IMR-90 (cell line): ENCODE measurements at regions not wholly inside any gene's neighbourhood (a gene's known extent, or its start where the extent isn't known, plus 50 kb on each side); places are given as distances from the start of the nearest gene placed in this dataset.

Experiments used
- ATAC-seq: fragments of 200-7000 bp; cut with Tn5 transposase; 2 replicates; pipeline ENCODE4 v1.9.1; 2020; ENCODE audit warnings: low read depth, mild to moderate bottlenecking, moderate library complexity
- BruUV-seq: library from RNA; stranded (reverse); fragments of 400-500 nt; replicated peaks from 2 replicates; lab custom pipeline; 2021; lab: Mats Ljungman, UMichigan
- CTCF ChIA-PET: fragments of 300-600 bp; formaldehyde crosslinking; extraction: SDS; loops from one replicate; lab custom pipeline; 2021; ENCODE audit warnings: antibody characterized with exemption; lab: Yijun Ruan, JAX
- POLR2A ChIA-PET: fragments of 300-600 bp; sonication (Branson Sonifier 250); formaldehyde crosslinking; loops from one replicate; lab custom pipeline; 2022; ENCODE audit warnings: antibody characterized with exemption; ENCODE audit not compliant: unreplicated experiment; lab: Charles Lee
- DNase-seq: peaks from one replicate; pipeline ENCODE4 v3.0.0; 2013
- H2AFZ ChIP-seq: replicated peaks from 2 replicates; pipeline ENCODE3; 2013; ENCODE audit warnings: low read length, mild to moderate bottlenecking; ENCODE audit not compliant: poor library complexity
- H2AK5ac ChIP-seq: 2 replicates; pipeline ENCODE4 v1.6.1; 2013; ENCODE audit warnings: low read depth, low read length, inconsistent platforms
- H2AK9ac ChIP-seq: replicated peaks from 2 replicates; pipeline ENCODE3; 2013; ENCODE audit warnings: mild to moderate bottlenecking, low read depth, low read length, moderate library complexity; ENCODE audit not compliant: poor library complexity
- H2BK120ac ChIP-seq: 2 replicates; pipeline ENCODE4 v1.6.1; 2013; ENCODE audit warnings: low read depth, low read length, inconsistent platforms
- H2BK15ac ChIP-seq: 3 replicates; pipeline ENCODE4 v1.6.1; 2013; ENCODE audit warnings: low read depth, low read length, inconsistent platforms
- H2BK20ac ChIP-seq: 2 replicates; pipeline ENCODE4 v1.6.1; 2013; ENCODE audit warnings: low read depth, mild to moderate bottlenecking, inconsistent platforms, low read length, moderate library complexity
- H2BK5ac ChIP-seq: 2 replicates; pipeline ENCODE4 v1.6.1; 2013; ENCODE audit warnings: mild to moderate bottlenecking, low read depth, low read length, inconsistent platforms; ENCODE audit not compliant: poor library complexity, severe bottlenecking
- H3K14ac ChIP-seq: replicated peaks from 2 replicates; pipeline ENCODE4 v1.6.1; 2013; ENCODE audit warnings: low read depth, low read length, inconsistent platforms
- H3K18ac ChIP-seq: 2 replicates; pipeline ENCODE4 v1.6.1; 2013; ENCODE audit warnings: low read depth, low read length, control low read depth
- H3K23ac ChIP-seq: 2 replicates; pipeline ENCODE4 v1.6.1; 2013; ENCODE audit warnings: low read depth, low read length, inconsistent platforms
- H3K27ac ChIP-seq: 2 replicates; pipeline ENCODE4 v1.5.1; 2013; ENCODE audit warnings: mild to moderate bottlenecking, control low read depth, low read length; ENCODE audit not compliant: insufficient read depth
- H3K27me3 ChIP-seq: 2 replicates; pipeline ENCODE4 v1.6.1; 2013; ENCODE audit warnings: low read length; ENCODE audit not compliant: control insufficient read depth, insufficient read depth
- H3K36me3 ChIP-seq: 2 replicates; pipeline ENCODE4 v1.6.1; 2013; ENCODE audit warnings: low read length, mixed read lengths; ENCODE audit not compliant: control insufficient read depth, insufficient read depth
- H3K4ac ChIP-seq: 2 replicates; pipeline ENCODE4 v1.6.1; 2013; ENCODE audit warnings: low read depth, low read length, inconsistent platforms
- H3K4me1 ChIP-seq: 2 replicates; pipeline ENCODE4 v1.6.1; 2013; ENCODE audit warnings: low read length, mixed read lengths; ENCODE audit not compliant: control insufficient read depth, insufficient read depth
- H3K4me2 ChIP-seq: 2 replicates; pipeline ENCODE4 v1.6.1; 2013; ENCODE audit warnings: low read depth, mild to moderate bottlenecking, control low read depth, low read length, moderate library complexity
- H3K4me3 ChIP-seq: 2 replicates; pipeline ENCODE4 v1.5.1; 2013; ENCODE audit warnings: low read depth, mild to moderate bottlenecking, control low read depth, low read length, moderate library complexity; ENCODE audit not compliant: insufficient read depth
- H3K56ac ChIP-seq: 2 replicates; pipeline ENCODE4 v1.6.1; 2013; ENCODE audit warnings: low read length, inconsistent platforms; ENCODE audit not compliant: insufficient read depth; ENCODE audit errors: extremely low read depth
- H3K79me1 ChIP-seq, 2 experiments: 2 replicates each; pipeline ENCODE4 v1.6.1; 2013; ENCODE audit warnings: low read length in 2 of 2, inconsistent platforms in 1 of 2, low read depth in 1 of 2
- H3K9ac ChIP-seq: 2 replicates; pipeline ENCODE4 v1.6.1; 2013; ENCODE audit warnings: low read depth, low read length, control low read depth
- H3K9me1 ChIP-seq: 2 replicates; pipeline ENCODE4 v1.6.1; 2013; ENCODE audit warnings: low read length, inconsistent platforms; ENCODE audit not compliant: insufficient read depth
- H3K9me3 ChIP-seq: 2 replicates; pipeline ENCODE4 v1.6.1; 2013; ENCODE audit warnings: low read length; ENCODE audit not compliant: control insufficient read depth, insufficient read depth
- H4K20me1 ChIP-seq: 2 replicates; pipeline ENCODE4 v1.6.1; 2013; ENCODE audit warnings: low read length, inconsistent platforms; ENCODE audit not compliant: insufficient read depth
- H4K5ac ChIP-seq: 2 replicates; pipeline ENCODE4 v1.6.1; 2013; ENCODE audit warnings: mild to moderate bottlenecking, low read depth, low read length, control low read depth
- H4K8ac ChIP-seq, 2 experiments: 2 replicates each; pipeline ENCODE4 v1.6.1; 2013; ENCODE audit warnings: low read depth in 2 of 2, low read length in 2 of 2, control low read depth in 1 of 2, inconsistent platforms in 1 of 2
- H4K91ac ChIP-seq: 2 replicates; pipeline ENCODE4 v1.6.1; 2013; ENCODE audit warnings: low read depth, low read length, inconsistent platforms; ENCODE audit not compliant: insufficient read depth
- BHLHE40 ChIP-seq: fragments of 150-350 bp; IDR thresholded peaks from 2 replicates; pipeline ENCODE4 v1.6.1; 2016; ENCODE audit warnings: mild to moderate bottlenecking, low read depth, low read length
- CEBPB ChIP-seq: IDR thresholded peaks from 2 replicates; pipeline ENCODE4 v1.6.1; 2012; ENCODE audit warnings: low read depth, low read length, improper control_type of control experiment
- CHD1 ChIP-seq: IDR thresholded peaks from 2 replicates; pipeline ENCODE4 v1.6.1; 2012; ENCODE audit warnings: low read depth, low read length, improper control_type of control experiment
- FOS ChIP-seq: fragments of 150-350 bp; IDR thresholded peaks from 2 replicates; pipeline ENCODE4 v1.6.1; 2016; ENCODE audit warnings: low read depth, low read length
- MAFK ChIP-seq: IDR thresholded peaks from 2 replicates; pipeline ENCODE4 v1.6.1; 2012; ENCODE audit warnings: low read depth, low read length, improper control_type of control experiment
- MAZ ChIP-seq: IDR thresholded peaks from 2 replicates; pipeline ENCODE4 v1.6.1; 2012; ENCODE audit warnings: low read depth, mild to moderate bottlenecking, low read length, improper control_type of control experiment, moderate library complexity, borderline replicate concordance
- MXI1 ChIP-seq: IDR thresholded peaks from 2 replicates; pipeline ENCODE4 v1.6.1; 2012; ENCODE audit warnings: low read depth, mild to moderate bottlenecking, low read length, moderate library complexity, borderline replicate concordance
- NFE2L2 ChIP-seq: fragments of 150-350 bp; IDR thresholded peaks from 2 replicates; pipeline ENCODE4 v1.6.1; 2016; ENCODE audit warnings: low read depth, mild to moderate bottlenecking, low read length
- POLR2A ChIP-seq: IDR thresholded peaks from 2 replicates; pipeline ENCODE4 v1.6.1; 2012; ENCODE audit warnings: mild to moderate bottlenecking, low read depth, low read length
- RCOR1 ChIP-seq: IDR thresholded peaks from 2 replicates; pipeline ENCODE4 v1.6.1; 2012; ENCODE audit warnings: mild to moderate bottlenecking, low read length, improper control_type of control experiment; ENCODE audit not compliant: insufficient replicate concordance
- WGBS, 2 experiments: methylation state at CpG; one replicate each; pipeline versions ENCODE4 v1.1.5 to v1.1.7; 2013; ENCODE audit warnings: missing lambda C conversion rate in 2 of 2; ENCODE audit not compliant: insufficient read length in 1 of 2; ENCODE audit errors: extremely low coverage in 2 of 2; 5-methylcytosine and 5-hydroxymethylcytosine counted together
- dilution Hi-C: fragments of 300-500 bp; cut with HindIII; formaldehyde crosslinking; loops from one replicate; pipeline ENCODE4 v1.14.3; 2018; ENCODE audit warnings: low sequenced_read_pairs; ENCODE audit not compliant: unreplicated experiment
- in situ Hi-C: fragments of 300-500 bp; cut with MboI; formaldehyde crosslinking; loops from 3 replicates; pipeline ENCODE4 v1.14.3; 2019; ENCODE audit warnings: low sequenced_read_pairs, inconsistent platforms, mixed read lengths
- intact Hi-C: fragments of 100-400 bp; cut with micrococcal nuclease; formaldehyde crosslinking; loops from 2 replicates; pipeline ENCODE4 v1.10.0; 2022
- TF ChIP-seq, protein P1 (sequence below): fragments of 150-350 bp; IDR thresholded peaks from 2 replicates; pipeline ENCODE4 v1.6.1; 2017; ENCODE audit warnings: mild to moderate bottlenecking, antibody characterized with exemption, low read length, low read depth

DNA sequence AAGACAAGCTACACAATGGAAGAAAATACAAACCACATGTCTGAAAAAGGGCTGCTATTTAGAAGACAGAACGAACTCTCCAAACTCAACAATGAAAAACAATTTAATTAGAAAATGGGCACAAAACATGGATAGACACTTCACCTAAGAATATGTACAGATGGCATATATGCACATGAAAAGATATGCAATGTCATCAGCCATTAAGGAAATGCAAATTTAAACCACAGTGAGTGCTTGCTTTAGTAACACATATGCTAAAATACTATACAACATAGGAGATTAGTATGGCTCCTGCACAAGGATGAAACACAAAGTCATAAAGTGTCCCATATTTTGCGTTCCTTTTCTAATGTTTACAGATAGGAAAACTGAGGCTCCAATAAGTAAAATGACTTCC lies 60.4 kb upstream of the FAM83B start:
- Histone ChIP-seq H3K9me3 (no peaks in the 10 kb centered on the region), H3K4me1 (no peaks in the 10 kb centered on the region; the same call in 1 of the 2 replicates), H3K27me3 (no peaks in the 10 kb centered on the region), H3K4me2 (no peak overlapping the region), H4K5ac (no peak overlapping the region), H4K20me1 (no peaks in the 10 kb centered on the region), H2BK20ac (no peak overlapping the region), H2AFZ (no peak overlapping the region), H3K36me3 (no peaks in the 10 kb centered on the region), H3K56ac (no peak overlapping the region), H2AK9ac (no peak overlapping the region), H3K4me3 (no peak overlapping the region), H3K4ac (no peak overlapping the region), H3K9ac (no peak overlapping the region), H4K91ac (no peak overlapping the region), H2BK15ac (no peak overlapping the region), H3K18ac (no peak overlapping the region), H3K27ac (no peak overlapping the region), H2BK5ac (no peak overlapping the region), H2AK5ac (no peak overlapping the region), H3K23ac (no peak overlapping the region), H3K9me1 (peaks cover 3% of the 10 kb centered on the region; the same call in 1 of the 2 replicates), H4K8ac (no peak overlapping the region), H3K79me1 (no peaks in the 10 kb centered on the region), H3K14ac (no peak overlapping the region), H2BK120ac (no peak overlapping the region)
- no peak for DNase-seq
- ChIA-PET POLR2A (no interaction called here), CTCF (no interaction called here)
- intact Hi-C loops (no loop called here), in situ Hi-C loops (no loop called here), dilution Hi-C loops (no loop called here)
- ATAC-seq = no peak
- BruUV-seq = no TSS peak
- no CpG with 5 or more reads among the region's 2 CpGs for WGBS, 2 experiments
- TF ChIP-seq MAZ (no peak), CEBPB (no peak), CHD1 (no peak), FOS (no peak), POLR2A (no peak), BHLHE40 (no peak), RCOR1 (no peak), MAFK (no peak), MXI1 (no peak), NFE2L2 (no peak)
- TF ChIP-seq, protein P1, sequence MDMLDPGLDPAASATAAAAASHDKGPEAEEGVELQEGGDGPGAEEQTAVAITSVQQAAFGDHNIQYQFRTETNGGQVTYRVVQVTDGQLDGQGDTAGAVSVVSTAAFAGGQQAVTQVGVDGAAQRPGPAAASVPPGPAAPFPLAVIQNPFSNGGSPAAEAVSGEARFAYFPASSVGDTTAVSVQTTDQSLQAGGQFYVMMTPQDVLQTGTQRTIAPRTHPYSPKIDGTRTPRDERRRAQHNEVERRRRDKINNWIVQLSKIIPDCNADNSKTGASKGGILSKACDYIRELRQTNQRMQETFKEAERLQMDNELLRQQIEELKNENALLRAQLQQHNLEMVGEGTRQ = no peak
